BE2C (cell line): ENCODE measurements at regions not wholly inside any gene's neighbourhood (a gene's known extent, or its start where the extent isn't known, plus 50 kb on each side); places are given as distances from the start of the nearest gene placed in this dataset.
"Not testable (repeated sequence)": the region's sequence is repeated elsewhere in the genome, so short reads cannot be mapped to it uniquely, and the experiment has no call there.

ENCODE experiments used
- DNase-seq: peaks from one replicate; pipeline ENCODE4 v3.0.0-alpha.2; 2020
- H3K27me3 ChIP-seq: fragments of 250-450 bp; sonication (Bioruptor Pico); 2 replicates; pipeline ENCODE4 v1.5.1; 2020; ENCODE audit warnings: mild to moderate bottlenecking
- H3K36me3 ChIP-seq: fragments of 250-450 bp; sonication (Bioruptor Pico); 2 replicates; pipeline ENCODE4 v1.5.1; 2020; ENCODE audit warnings: mild to moderate bottlenecking
- H3K4me1 ChIP-seq: fragments of 250-450 bp; sonication (Bioruptor Pico); 2 replicates; pipeline ENCODE4 v1.5.1; 2020
- H3K4me3 ChIP-seq: 2 replicates; pipeline ENCODE4 v1.5.1; 2011; ENCODE audit warnings: low read depth, low read length
- H3K9me3 ChIP-seq: fragments of 250-450 bp; sonication (Bioruptor Pico); 2 replicates; pipeline ENCODE4 v1.5.1; 2020
- TF ChIP-seq, protein P1 (sequence below): IDR thresholded peaks from 2 replicates; pipeline ENCODE4 v1.5.1; 2012; ENCODE audit warnings: mild to moderate bottlenecking, low read depth, low read length

DNA sequence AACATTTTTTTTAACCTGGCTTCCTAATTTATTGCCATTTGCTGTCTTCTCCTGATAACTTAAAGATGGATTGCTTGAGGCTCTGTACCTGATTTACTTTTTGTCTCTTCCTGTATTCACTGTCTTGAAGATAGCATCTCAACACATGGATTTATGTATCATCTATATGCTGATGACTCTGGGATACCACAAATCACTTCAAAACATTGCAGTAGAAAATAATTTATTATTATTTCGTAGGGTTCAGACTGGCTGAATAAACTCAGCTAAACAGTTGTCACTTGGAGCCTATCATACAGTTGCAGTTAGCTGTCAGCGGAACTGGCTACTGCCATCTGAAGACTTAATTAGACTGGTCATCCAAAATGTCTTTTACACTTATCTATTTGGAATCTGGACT, 1025.2 kb upstream of the CDH18 start:
- no peak overlapping the region for H3K4me3 ChIP-seq
- no peaks in the 10 kb centered on the region for H3K36me3 ChIP-seq

DNA sequence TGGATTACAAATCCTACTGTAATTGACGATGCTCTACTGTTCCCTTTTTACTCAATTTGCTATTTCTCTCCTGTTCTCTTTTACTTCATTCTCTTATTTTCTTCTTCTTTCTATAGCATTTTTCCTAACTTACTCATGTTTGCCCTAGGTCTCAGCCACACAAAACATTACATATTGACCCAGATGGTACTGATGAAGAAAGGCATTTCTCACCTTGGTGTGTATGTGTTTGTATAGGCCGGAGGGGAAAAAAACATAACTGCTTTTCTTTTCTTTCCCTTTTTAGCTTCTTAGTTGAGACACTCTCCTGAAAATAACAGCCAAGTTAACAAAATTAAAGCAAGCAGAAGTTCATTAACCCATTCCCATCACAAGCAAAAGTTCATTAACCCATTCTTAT, 1019.8 kb upstream of the CDH18 start:
- no peaks in the 10 kb centered on the region for H3K36me3 ChIP-seq
- H3K27me3 ChIP-seq: no peaks in the 10 kb centered on the region
- H3K4me3 ChIP-seq: no peak overlapping the region
- H3K4me1 ChIP-seq: no peaks in the 10 kb centered on the region
- TF ChIP-seq, protein P1, sequence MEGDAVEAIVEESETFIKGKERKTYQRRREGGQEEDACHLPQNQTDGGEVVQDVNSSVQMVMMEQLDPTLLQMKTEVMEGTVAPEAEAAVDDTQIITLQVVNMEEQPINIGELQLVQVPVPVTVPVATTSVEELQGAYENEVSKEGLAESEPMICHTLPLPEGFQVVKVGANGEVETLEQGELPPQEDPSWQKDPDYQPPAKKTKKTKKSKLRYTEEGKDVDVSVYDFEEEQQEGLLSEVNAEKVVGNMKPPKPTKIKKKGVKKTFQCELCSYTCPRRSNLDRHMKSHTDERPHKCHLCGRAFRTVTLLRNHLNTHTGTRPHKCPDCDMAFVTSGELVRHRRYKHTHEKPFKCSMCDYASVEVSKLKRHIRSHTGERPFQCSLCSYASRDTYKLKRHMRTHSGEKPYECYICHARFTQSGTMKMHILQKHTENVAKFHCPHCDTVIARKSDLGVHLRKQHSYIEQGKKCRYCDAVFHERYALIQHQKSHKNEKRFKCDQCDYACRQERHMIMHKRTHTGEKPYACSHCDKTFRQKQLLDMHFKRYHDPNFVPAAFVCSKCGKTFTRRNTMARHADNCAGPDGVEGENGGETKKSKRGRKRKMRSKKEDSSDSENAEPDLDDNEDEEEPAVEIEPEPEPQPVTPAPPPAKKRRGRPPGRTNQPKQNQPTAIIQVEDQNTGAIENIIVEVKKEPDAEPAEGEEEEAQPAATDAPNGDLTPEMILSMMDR: no peak
- H3K9me3 ChIP-seq: no peaks in the 10 kb centered on the region
- no peak for DNase-seq

More for the DNA sequence above, 1025.2 kb upstream of the CDH18 start:
- Histone ChIP-seq H3K4me1 (no peaks in the 10 kb centered on the region), H3K9me3 (no peaks in the 10 kb centered on the region), H3K27me3 (no peaks in the 10 kb centered on the region)
- TF ChIP-seq, protein P1: no peak
- no peak for DNase-seq

DNA sequence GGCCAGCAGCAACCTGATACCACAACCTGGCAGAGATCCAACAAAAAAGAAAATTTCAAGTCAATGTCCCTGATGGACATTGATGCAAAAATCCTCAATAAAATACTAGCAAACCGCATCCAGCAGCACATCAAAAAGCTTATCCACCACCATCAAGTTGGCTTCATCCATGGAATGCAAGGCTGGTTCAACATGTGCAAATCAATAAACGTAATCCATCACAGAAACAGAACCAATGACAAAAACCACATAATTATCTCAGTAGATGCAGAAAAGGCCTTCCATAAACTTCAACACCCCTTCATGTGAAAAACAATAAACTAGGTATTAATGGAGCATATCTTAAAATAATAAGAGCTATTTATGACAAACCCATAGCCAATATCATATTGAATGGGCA, 1000.9 kb upstream of the CDH18 start:
- not testable (repeated sequence) for H3K4me3 ChIP-seq, H3K9me3 ChIP-seq, H3K36me3 ChIP-seq, DNase-seq, H3K4me1 ChIP-seq, H3K27me3 ChIP-seq

- Histone ChIP-seq H3K36me3 (no peaks in the 10 kb centered on the region), H3K27me3 (no peaks in the 10 kb centered on the region), H3K4me1 (no peaks in the 10 kb centered on the region), H3K4me3 (no peak overlapping the region), H3K9me3 (no peaks in the 10 kb centered on the region)
- TF ChIP-seq, protein P1: no peak
- DNase-seq: no peak
Observed at GRCh38 chr5:20985754-20986153, 997.8 kb upstream of the CDH18 start.

DNA sequence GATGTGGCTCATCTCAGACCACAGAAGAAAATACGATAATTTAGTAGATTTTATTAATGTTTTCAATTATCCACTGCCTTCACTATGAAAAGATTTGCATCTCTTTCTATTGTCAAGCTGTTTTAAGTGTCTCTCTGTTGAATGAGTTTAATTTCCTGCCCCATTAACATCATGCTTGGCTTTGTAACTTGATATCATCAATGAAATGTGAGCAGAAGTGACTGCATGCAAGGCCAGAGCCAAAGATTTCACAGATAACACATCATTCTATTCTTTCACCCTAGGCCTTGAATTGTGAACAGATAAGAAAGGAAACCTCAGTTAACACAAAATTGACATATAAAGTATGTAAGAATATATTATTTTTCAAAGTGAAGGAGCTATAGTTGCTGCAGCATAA, 986.4 kb upstream of the CDH18 start:
- Histone ChIP-seq H3K9me3 (no peaks in the 10 kb centered on the region), H3K27me3 (no peaks in the 10 kb centered on the region), H3K36me3 (no peaks in the 10 kb centered on the region), H3K4me1 (peaks cover 8% of the 10 kb centered on the region; the same call in 1 of the 2 replicates), H3K4me3 (no peak overlapping the region)
- DNase-seq: no peak
- TF ChIP-seq, protein P1: no peak

DNA sequence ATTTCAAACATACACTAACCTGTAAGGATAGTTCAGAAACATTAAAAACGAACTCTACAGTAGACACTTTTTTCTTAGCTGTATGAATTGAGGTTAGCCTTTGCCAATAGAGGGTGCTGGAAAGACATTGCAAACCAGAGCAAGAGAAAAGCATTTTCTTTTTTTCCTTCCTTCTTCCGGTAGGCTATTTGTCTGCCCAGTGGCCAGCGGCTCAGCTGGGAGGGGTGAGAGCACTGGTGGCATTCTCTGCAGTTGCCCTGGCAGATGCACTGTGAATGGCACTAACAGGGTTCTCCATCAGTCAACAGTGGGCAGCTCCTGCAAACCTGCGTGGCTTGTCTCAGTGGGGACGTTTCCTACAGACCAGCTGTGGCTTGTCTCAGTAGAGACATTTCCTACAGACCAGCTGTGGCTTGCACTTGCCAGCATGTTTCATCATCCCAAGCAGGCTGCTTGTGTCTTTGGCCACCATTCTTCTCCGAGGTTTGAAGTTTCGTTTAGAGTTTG, 984.5 kb upstream of the CDH18 start:
- H3K9me3 ChIP-seq: no peaks in the 10 kb centered on the region
- no peaks in the 10 kb centered on the region for H3K36me3 ChIP-seq
- H3K27me3 ChIP-seq: no peaks in the 10 kb centered on the region
- H3K4me1 ChIP-seq: peaks cover 8% of the 10 kb centered on the region; the same call in 1 of the 2 replicates
- H3K4me3 ChIP-seq: peak overlapping the region; percentile 62
- TF ChIP-seq, protein P1: peak; percentile 78
- DNase-seq: peak; percentile 40

DNA sequence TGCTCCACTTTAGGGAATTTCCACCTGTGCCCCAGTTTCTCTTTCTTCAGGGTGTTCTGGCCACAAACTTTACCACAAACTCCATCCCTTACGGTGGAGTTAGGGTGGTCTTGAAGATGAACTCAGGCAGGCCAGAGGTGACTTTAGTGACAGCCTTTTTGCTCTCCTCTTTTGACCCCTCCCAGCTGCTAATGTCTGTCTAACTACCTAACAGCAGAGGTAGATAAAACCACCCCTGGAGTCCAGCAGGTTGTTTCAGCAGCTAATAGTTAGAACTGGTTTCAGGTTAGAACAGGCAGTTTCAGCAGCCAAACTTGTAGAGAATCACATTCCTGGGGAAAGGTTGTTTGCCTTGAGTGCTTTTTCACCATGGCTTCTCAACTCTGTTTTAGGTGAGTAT, 971.3 kb upstream of the CDH18 start:
- DNase-seq: no peak
- TF ChIP-seq, protein P1: no peak
- no peaks in the 10 kb centered on the region for H3K27me3 ChIP-seq
- H3K36me3 ChIP-seq: no peaks in the 10 kb centered on the region
- H3K4me3 ChIP-seq: no peak overlapping the region
- no peaks in the 10 kb centered on the region for H3K9me3 ChIP-seq
- H3K4me1 ChIP-seq: no peaks in the 10 kb centered on the region
